ENCODE measurements at regions not wholly inside any gene's neighbourhood (a gene's known extent, or its start where the extent isn't known, plus 50 kb on each side); places are given as distances from the start of the nearest gene placed in this dataset.
"Not testable (repeated sequence)": the region's sequence is repeated elsewhere in the genome, so short reads cannot be mapped to it uniquely, and the experiment has no call there.

DNA sequence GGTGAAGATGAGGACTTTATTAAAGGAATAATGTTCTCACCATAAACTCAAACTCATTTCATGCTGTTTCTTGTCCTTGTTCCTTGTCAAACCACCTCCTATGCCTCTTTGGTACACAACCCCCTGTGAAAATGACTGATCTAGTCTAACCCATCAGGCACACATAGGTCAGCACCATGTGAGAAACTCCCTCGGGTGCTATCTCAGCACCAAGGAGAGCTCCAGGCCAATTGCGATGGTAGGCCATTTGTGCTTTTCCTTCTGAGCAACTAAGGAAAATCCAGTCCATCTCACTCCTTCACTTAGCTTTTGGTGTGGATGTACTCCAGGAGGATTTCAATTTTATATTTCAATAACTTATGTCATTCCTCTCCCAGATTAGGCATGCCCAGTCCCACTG is 199.8 kb downstream of the ZNF608 start:
- no peak overlapping the region for H3K9ac ChIP-seq (ENCODE audit: low read length)
- H3K4me3 ChIP-seq (ENCODE audit: low read length): no peak overlapping the region
- no peaks in the 10 kb centered on the region for H3K9me3 ChIP-seq (ENCODE audit: control insufficient read depth, low read length)
- H3K4me1 ChIP-seq (ENCODE audit: control insufficient read depth, insufficient read depth, low read length): no peaks in the 10 kb centered on the region
- no peaks in the 10 kb centered on the region for H3K27me3 ChIP-seq (ENCODE audit: control insufficient read depth, insufficient read depth, low read length)
- H3K36me3 ChIP-seq (ENCODE audit: control insufficient read depth, insufficient read depth, low read length): no peaks in the 10 kb centered on the region

DNA sequence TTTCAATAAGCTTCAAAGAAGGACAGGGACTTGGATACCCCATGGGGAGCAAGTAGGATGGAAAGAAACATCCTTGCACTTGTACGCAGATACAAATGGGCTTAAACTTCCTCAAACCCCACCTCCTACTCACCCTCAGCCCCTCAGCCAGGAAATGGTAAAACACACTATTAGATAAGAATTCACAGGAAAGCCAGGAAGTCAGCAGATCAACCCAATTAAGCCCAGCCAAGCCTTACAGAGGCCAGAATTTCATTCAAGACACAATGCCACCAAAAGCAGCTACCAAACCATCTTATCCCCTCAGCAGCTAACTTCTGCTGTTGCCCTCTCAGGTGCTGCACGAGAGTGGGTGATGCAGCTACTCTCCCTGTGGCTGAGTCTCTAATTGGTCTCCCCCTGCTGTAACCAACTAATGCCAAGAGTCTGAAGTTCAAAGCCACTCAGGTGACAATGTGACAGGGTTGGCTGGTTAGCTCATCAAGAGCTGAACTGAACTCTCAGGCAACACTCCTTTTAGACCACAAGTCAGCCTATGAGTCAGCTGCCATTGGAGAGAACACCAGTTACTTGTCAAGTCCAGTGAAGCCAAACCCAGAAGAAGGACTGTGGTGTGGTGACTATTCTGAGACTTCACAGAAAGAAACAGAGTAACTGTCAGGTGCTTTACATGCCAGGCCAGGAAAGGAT is 201.9 kb downstream of the ZNF608 start:
- Histone ChIP-seq H3K4me1 (ENCODE audit: control insufficient read depth, insufficient read depth, low read length) (no peaks in the 10 kb centered on the region), H3K36me3 (ENCODE audit: control insufficient read depth, insufficient read depth, low read length) (no peaks in the 10 kb centered on the region), H3K27me3 (ENCODE audit: control insufficient read depth, insufficient read depth, low read length) (no peaks in the 10 kb centered on the region), H3K9me3 (ENCODE audit: control insufficient read depth, low read length) (no peaks in the 10 kb centered on the region), H3K4me3 (ENCODE audit: low read length) (no peak overlapping the region), H3K9ac (ENCODE audit: low read length) (no peak overlapping the region)

DNA sequence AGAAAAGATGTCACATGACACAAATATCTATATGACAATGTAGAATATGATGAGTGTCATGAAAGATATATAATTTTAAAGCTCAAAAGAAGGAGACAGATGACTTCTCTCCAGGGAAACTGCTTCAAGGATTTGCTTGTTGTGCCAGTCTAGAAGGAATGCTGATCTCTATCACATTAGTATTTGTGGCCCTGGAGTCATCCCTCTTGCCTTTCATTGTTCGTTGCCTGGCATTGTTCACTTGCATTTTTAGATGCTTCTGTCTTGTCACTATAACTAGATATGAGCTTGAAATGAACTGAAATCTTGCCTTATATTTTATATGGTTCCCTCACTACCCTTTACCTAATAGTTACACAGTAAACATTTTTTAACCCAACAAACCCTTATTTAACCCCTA is 207.5 kb downstream of the ZNF608 start:
- H3K9me3 ChIP-seq (ENCODE audit: control insufficient read depth, low read length): no peaks in the 10 kb centered on the region
- no peak overlapping the region for H3K4me3 ChIP-seq (ENCODE audit: low read length)
- no peaks in the 10 kb centered on the region for H3K36me3 ChIP-seq (ENCODE audit: control insufficient read depth, insufficient read depth, low read length)
- H3K9ac ChIP-seq (ENCODE audit: low read length): no peak overlapping the region
- no peaks in the 10 kb centered on the region for H3K27me3 ChIP-seq (ENCODE audit: control insufficient read depth, insufficient read depth, low read length)
- H3K4me1 ChIP-seq (ENCODE audit: control insufficient read depth, insufficient read depth, low read length): no peaks in the 10 kb centered on the region

DNA sequence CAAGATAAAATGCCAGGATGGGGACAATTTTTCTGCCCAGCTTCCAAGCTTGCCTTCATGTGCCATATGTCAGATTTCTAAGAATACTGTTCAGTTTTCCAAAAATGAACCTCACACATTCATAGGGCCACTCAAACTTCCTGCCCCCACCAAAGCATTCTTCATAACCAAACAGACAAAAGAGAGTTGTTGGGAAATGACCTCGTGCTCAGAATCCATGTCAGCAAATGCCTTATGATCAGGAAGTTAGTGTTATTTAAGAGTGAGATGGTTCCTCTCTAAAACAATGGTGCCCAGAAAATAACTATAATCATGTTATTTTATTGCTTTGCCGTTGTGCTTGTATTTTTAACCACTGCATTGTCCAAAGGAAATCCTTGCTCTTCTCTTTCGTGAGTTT is 208.2 kb downstream of the ZNF608 start:
- H3K9me3 ChIP-seq (ENCODE audit: control insufficient read depth, low read length): no peaks in the 10 kb centered on the region
- H3K4me1 ChIP-seq (ENCODE audit: control insufficient read depth, insufficient read depth, low read length): no peaks in the 10 kb centered on the region
- H3K36me3 ChIP-seq (ENCODE audit: control insufficient read depth, insufficient read depth, low read length): no peaks in the 10 kb centered on the region
- H3K27me3 ChIP-seq (ENCODE audit: control insufficient read depth, insufficient read depth, low read length): no peaks in the 10 kb centered on the region
- H3K9ac ChIP-seq (ENCODE audit: low read length): no peak overlapping the region
- no peak overlapping the region for H3K4me3 ChIP-seq (ENCODE audit: low read length)

DNA sequence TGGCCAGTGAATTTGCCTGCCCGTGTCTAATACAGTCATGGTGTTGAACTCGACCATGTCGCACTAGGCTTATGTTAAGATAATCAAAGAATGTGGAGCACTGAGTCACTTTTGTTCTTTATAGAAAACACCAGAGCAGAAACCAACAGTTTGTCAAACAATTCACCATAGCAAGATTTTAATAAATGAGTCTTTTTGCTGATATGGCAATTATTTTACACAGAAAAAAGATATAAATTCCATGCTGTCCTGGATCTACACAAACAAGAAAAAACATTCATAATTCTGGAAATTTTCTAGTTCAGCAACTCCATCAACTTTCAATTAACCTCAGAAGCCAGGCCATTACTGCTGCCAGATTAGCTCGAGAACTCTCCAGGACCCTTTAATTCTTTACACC is 208.9 kb downstream of the ZNF608 start:
- no peaks in the 10 kb centered on the region for H3K9me3 ChIP-seq (ENCODE audit: control insufficient read depth, low read length)
- H3K36me3 ChIP-seq (ENCODE audit: control insufficient read depth, insufficient read depth, low read length): no peaks in the 10 kb centered on the region
- no peaks in the 10 kb centered on the region for H3K4me1 ChIP-seq (ENCODE audit: control insufficient read depth, insufficient read depth, low read length)
- H3K27me3 ChIP-seq (ENCODE audit: control insufficient read depth, insufficient read depth, low read length): no peaks in the 10 kb centered on the region
- no peak overlapping the region for H3K4me3 ChIP-seq (ENCODE audit: low read length)
- no peak overlapping the region for H3K9ac ChIP-seq (ENCODE audit: low read length)

DNA sequence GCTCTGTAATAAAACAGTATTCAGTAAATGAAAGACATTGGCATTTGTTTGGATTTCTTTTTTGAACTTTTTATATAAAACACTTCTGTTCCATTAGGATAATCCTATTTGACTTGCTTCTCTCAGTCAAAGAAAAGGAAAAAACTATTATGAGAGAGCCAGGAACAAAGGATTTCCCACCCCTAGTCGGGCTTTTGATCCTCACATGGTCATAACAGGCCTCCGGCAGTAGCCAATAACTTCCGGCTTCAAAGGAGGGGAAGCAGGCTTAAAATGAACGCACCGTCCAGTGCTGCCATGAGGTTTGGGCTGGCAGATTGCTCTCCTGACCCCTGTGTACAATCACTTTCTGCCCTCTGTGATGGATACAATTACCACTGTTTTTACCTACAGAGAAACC is 209.3 kb downstream of the ZNF608 start:
- Histone ChIP-seq H3K4me1 (ENCODE audit: control insufficient read depth, insufficient read depth, low read length) (no peaks in the 10 kb centered on the region), H3K9me3 (ENCODE audit: control insufficient read depth, low read length) (no peaks in the 10 kb centered on the region), H3K4me3 (ENCODE audit: low read length) (no peak overlapping the region), H3K27me3 (ENCODE audit: control insufficient read depth, insufficient read depth, low read length) (no peaks in the 10 kb centered on the region), H3K36me3 (ENCODE audit: control insufficient read depth, insufficient read depth, low read length) (no peaks in the 10 kb centered on the region), H3K9ac (ENCODE audit: low read length) (no peak overlapping the region)

DNA sequence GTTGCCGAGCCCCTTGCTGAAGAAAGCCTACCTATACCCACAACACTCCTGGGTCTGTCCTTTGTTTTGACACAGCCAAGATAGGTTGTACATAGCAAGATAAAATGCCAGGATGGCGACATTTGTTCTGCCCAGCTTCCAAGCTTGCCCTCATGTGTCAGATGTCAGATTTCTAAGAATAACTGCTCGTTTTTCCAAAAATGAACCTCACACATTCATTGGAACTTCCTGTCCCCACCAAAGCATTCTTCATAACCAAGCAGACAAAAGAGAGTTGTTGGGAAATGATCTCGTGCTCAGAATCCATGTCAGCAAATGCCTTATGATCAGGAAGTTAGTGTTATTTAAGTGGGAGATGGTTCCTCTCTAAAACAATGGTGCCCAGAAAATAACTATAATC is 210.1 kb downstream of the ZNF608 start:
- no peaks in the 10 kb centered on the region for H3K36me3 ChIP-seq (ENCODE audit: control insufficient read depth, insufficient read depth, low read length)
- no peak overlapping the region for H3K9ac ChIP-seq (ENCODE audit: low read length)
- no peak overlapping the region for H3K4me3 ChIP-seq (ENCODE audit: low read length)
- H3K27me3 ChIP-seq (ENCODE audit: control insufficient read depth, insufficient read depth, low read length): no peaks in the 10 kb centered on the region
- H3K4me1 ChIP-seq (ENCODE audit: control insufficient read depth, insufficient read depth, low read length): no peaks in the 10 kb centered on the region
- H3K9me3 ChIP-seq (ENCODE audit: control insufficient read depth, low read length): no peaks in the 10 kb centered on the region

DNA sequence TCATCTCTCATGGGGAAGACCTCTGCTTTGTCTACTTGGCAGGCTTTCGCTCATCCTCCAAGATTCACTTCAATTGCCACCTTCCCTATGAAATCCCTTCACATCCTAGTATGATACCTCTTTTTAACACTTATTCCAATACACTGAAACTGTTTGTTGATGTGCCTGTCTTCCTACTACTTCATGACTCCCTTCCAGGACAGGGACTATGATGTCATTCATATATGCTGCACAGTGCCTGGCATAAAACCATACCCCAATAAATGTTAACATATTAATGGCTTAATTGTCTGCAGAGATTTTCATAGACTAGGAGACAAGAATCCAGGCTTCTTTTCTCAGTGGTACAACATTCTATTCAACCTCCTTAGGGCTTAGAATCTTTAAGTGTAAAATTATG is 215.5 kb downstream of the ZNF608 start:
- Histone ChIP-seq H3K9ac (ENCODE audit: low read length) (no peak overlapping the region), H3K4me3 (ENCODE audit: low read length) (no peak overlapping the region), H3K9me3 (ENCODE audit: control insufficient read depth, low read length) (no peaks in the 10 kb centered on the region), H3K4me1 (ENCODE audit: control insufficient read depth, insufficient read depth, low read length) (no peaks in the 10 kb centered on the region), H3K36me3 (ENCODE audit: control insufficient read depth, insufficient read depth, low read length) (no peaks in the 10 kb centered on the region), H3K27me3 (ENCODE audit: control insufficient read depth, insufficient read depth, low read length) (no peaks in the 10 kb centered on the region)

DNA sequence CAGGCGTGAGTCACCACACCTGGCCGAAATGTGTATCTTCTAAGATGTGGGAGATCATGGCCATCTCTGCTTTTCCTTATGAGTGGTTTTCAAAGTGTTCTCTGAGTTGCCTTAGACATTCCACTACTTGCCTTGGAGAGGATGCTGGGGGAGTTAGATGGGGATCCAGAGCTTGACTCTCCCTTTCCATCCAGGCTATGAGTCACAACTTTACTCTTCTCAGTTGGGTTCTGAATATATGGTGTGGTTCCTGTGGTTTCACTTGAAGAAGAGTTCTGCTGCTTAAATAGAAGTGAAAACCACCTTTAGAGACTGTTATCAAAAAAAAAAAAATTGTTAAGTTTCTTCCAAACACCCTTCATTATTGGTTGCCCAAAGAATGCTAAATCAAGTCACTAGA is 217.6 kb downstream of the ZNF608 start:
- Histone ChIP-seq H3K4me3 (ENCODE audit: low read length) (no peak overlapping the region), H3K9ac (ENCODE audit: low read length) (no peak overlapping the region), H3K27me3 (ENCODE audit: control insufficient read depth, insufficient read depth, low read length) (no peaks in the 10 kb centered on the region), H3K36me3 (ENCODE audit: control insufficient read depth, insufficient read depth, low read length) (no peaks in the 10 kb centered on the region), H3K4me1 (ENCODE audit: control insufficient read depth, insufficient read depth, low read length) (no peaks in the 10 kb centered on the region), H3K9me3 (ENCODE audit: control insufficient read depth, low read length) (no peaks in the 10 kb centered on the region)

DNA sequence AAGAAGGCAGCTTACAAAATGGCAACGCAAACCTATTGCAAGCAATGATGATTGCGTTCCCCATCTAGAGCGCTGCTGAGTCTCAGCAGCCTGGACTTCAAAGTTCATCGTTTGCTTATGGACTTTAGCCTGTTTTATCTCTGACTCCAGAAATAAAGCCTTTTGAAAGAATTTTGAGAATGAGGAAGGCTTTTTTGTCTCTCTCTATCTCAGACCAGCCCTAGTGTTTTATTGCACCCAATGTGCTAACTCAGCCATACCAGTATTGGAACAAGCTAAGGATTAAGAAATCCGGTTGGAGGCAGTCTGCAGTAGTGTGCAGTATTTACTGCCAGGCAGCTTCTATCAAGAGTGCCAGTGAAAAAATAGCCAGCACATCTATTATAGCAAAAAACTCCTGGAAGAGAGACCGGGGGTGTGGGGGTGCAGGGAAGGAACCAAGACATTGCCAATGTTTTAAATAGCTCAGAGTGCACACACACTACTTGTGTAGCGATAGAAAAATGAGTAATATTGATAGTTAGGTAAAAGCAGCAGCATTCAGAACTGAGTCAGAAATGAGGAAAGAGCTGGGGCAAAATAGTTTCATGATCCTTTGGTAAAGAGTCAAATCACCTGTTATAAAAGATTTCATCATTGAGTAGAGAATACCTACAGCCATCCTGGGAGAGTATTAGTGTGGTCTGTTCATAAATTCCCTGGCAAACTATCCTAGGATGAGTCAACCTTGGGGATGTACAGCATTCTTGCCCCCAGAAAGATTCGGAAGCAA is 219.0 kb downstream of the ZNF608 start:
- Histone ChIP-seq H3K36me3 (ENCODE audit: control insufficient read depth, insufficient read depth, low read length) (no peaks in the 10 kb centered on the region), H3K9me3 (ENCODE audit: control insufficient read depth, low read length) (no peaks in the 10 kb centered on the region), H3K4me1 (ENCODE audit: control insufficient read depth, insufficient read depth, low read length) (no peaks in the 10 kb centered on the region), H3K27me3 (ENCODE audit: control insufficient read depth, insufficient read depth, low read length) (no peaks in the 10 kb centered on the region), H3K9ac (ENCODE audit: low read length) (no peak overlapping the region), H3K4me3 (ENCODE audit: low read length) (no peak overlapping the region)

DNA sequence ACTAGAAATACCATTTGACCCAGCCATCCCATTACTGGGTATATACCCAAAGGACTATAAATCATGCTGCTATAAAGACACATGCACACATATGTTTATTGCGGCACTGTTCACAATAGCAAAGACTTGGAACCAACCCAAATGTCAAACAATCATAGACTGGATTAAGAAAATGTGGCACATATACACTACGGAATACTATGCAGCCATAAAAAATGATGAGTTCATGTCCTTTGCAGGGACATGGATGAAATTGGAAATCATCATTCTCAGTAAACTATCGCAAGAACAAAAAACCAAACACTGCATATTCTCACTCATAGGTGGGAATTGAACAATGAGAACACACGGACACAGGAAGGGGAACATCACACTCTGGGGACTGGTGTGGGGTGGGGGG is 220.4 kb downstream of the ZNF608 start:
- not testable (repeated sequence) for H3K27me3 ChIP-seq (ENCODE audit: control insufficient read depth, insufficient read depth, low read length); H3K36me3 ChIP-seq (ENCODE audit: control insufficient read depth, insufficient read depth, low read length); H3K4me1 ChIP-seq (ENCODE audit: control insufficient read depth, insufficient read depth, low read length); H3K4me3 ChIP-seq (ENCODE audit: low read length); H3K9ac ChIP-seq (ENCODE audit: low read length); H3K9me3 ChIP-seq (ENCODE audit: control insufficient read depth, low read length)

DNA sequence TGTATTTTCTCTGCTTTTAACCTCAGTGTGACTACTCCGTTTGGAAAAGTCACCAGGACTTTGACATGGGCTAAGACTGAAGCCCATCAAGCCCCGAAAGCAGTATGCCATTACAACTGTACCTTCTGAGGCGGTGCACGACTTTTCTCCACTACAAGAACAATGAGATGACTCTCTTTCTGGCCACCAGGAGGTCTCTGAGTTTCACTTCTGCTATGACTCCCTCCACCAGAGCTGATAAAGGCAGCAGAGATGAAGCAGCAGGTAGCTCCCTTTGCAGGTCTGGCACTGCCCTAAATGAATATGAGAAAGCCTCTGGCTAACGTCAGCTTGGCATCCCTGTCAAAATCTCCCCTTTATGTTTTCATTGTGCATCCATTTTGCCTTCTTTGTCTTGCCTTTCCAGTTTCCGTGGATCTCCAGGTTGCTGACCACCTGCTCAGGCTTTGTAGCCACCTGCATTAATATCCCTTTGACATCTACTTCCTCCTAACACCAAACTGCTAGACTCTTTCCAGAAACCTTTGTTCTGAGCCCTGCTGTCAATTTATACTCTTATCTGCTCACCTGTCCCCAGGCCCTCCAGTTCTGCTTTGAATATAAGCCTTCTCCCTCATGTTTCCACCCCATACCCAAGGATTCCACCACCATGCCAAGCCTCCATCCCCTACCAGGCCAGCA is 221.7 kb downstream of the ZNF608 start:
- no peaks in the 10 kb centered on the region for H3K4me1 ChIP-seq (ENCODE audit: control insufficient read depth, insufficient read depth, low read length)
- no peaks in the 10 kb centered on the region for H3K9me3 ChIP-seq (ENCODE audit: control insufficient read depth, low read length)
- H3K27me3 ChIP-seq (ENCODE audit: control insufficient read depth, insufficient read depth, low read length): no peaks in the 10 kb centered on the region
- H3K36me3 ChIP-seq (ENCODE audit: control insufficient read depth, insufficient read depth, low read length): no peaks in the 10 kb centered on the region
- no peak overlapping the region for H3K9ac ChIP-seq (ENCODE audit: low read length)
- no peak overlapping the region for H3K4me3 ChIP-seq (ENCODE audit: low read length)

Data from mucosa of stomach (tissue), 1 donor.